Activated CD4-positive, alpha-beta T cell treated with anti-CD3 and anti-CD28 coated beads, Interleukin-2, amount 50 U/mL, for 4 hours (primary cell): ENCODE measurements at regions not wholly inside any gene's neighbourhood (a gene's known extent, or its start where the extent isn't known, plus 50 kb on each side); places are given as distances from the start of the nearest gene placed in this dataset.

Experiments used
- DNase-seq, 2 experiments: peaks; one replicate each; pipeline ENCODE4 v3.0.0-alpha.2; 2020

DNA sequence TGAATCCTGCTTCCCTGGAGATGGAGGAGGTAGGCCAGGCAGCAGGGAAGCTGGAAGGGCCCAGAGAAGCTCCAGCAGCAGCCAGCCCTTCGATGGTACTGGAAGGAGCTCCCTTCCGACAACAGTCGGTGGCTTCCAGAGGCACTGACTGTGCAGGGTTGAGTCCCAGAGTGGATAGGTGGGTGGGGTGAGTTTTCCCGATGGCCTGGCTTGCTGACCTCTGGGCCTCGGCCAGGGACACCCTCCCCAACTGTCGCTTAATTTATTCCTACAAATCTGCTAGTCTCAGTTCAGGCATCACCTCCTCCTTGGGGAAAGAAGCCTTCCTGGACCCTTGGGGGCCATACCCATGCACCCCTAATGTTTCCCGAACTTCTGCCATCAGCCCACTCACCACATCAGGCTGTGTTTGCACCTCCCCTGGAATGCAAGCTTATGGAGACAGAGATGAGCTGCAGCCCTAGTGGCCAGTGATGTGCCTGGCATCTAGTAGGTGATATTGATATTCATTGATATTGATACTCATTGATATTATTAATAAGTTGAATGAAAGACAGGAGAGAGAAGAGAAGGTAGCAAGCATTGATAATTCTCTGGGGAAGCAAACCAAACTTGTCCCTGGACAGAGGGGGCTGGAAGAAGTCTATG lies 104.6 kb upstream of the BOD1 start:
- no peak for DNase-seq

DNA sequence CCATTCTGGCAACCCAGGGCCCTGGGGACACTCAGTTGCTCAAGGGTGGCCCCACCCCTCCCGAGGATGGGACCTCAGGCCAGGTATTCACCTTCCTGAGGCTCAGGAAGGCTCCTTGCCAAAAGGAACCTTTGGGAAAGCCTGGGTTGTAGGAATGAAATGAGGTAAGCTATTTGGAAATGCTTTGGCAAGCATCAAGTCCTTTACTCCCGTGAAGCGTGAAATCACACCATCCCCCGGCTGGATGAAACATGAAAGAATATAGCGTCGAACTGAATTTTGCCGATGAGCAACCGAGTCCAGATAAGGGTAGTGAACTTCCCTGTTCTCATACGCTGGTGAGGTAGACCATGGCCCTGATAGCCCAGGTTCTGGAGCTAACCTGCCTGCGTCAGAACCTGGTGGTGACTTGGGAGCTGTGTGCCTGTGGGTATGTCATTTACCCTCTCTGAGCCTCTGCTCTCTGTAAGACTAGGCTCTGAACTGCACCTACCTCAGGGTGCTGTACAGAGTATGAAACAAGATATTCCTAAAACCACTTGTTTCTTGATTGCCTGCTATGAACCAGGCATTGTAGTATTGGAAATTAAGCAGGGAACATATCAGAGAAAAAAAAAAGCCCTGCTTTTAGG lies 105.3 kb upstream of the BOD1 start:
- DNase-seq: no peak

DNA sequence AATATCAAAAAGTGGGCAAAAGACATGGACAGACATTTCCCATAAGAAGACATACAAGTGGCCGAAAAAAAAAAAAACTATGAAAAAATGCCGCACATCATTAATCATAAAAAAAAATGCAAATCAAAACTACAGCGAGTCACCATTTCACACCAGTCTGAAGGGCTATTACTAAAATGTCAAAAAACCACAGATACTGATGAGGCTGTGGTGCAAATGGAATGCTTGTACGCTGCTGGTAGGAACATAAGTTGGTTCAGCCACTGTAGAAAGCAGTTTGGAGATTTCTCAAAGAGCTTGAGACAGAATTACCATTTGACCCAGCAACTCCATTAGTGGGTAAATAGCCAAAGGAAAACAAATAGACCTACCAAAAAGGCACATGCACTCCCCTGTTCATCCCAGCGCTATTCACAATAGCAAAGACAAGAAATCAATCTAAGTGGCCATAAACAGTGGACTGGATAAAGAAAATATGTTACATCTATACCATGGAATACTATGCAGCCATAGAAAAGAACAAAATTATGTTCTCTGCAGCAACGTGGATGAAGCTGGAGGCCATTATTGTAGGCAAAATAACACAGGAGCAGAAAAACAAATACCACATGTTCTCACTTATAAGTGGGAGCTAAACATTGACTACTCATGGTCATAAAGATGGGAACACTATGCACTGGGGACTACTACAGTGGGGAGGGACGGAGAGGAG lies 110.6 kb upstream of the BOD1 start:
- DNase-seq: no peak

DNA sequence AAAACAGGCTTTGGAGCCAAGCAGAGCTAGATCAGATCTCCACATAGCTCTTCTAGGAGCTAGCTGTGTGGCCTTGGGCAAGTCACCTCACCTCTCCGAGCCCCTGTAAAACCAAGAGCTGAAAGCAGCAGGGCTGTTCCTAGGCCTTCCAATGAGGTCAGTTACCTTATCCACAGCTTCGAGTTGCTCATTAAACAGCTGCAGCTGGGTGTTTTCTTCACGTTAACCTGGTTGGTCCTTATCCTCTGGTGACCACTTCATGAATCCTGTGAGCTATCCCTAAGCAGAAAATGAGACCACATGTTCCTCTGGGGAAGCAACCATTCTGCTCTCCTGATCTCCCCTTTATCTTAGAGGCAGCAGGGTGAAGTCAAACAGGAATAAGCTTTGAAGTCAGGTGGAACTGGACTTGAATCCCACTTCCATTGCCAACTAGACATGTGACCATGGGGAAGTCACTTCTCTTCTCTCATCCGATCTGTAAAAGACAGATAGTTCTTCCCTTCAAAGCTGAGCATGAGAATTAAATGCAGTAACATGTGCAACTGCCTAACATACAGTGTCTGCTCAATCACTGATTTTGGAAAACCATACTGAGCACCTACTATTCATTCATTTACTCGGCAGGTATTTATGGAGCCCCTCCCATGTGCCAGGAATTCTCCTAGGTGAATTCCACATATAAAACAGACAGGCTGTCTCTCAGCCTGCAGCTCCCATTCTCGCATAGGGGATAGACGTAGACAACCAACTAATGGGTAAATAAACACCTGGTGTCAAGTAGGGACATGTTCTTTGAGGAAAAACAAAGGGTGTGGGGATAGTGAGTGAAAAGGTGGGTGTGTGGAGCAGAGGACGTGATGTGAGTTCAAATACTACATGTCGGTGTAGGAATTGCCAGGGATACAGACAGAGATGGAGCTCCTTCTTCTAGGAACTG lies 111.7 kb upstream of the BOD1 start:
- no peak for DNase-seq

DNA sequence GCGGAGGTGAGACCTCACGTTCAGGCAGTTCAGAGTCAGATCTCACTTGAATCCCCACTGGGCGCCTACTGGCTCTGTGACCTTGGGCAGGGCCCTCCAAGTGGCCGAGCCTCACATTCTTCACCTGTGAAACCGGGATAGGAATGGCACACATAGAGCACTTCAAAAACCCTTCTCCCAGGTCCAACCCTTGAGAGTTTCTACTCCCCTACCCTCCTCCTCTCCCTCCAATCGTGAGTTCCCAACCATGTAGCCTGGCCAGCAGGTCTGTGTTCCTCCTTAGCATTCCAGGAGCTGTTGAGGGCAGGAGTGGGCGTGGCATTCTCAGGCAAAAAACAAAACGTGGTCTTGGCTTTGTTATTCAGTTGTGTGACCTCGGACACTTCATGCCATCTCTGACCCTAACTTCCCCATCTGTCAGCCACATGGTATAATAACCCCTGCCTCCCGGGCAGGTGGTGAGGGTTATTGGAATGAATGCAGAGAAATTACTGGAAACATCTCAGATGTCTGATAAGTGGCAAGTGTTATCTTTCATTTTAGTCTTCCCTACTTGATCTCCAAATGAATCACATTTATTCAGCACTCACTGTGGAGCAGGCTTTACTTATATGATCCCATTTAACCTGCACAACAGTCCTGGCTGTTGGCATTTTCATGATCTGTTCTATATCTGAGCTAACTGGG lies 112.8 kb upstream of the BOD1 start:
- DNase-seq: no peak

DNA sequence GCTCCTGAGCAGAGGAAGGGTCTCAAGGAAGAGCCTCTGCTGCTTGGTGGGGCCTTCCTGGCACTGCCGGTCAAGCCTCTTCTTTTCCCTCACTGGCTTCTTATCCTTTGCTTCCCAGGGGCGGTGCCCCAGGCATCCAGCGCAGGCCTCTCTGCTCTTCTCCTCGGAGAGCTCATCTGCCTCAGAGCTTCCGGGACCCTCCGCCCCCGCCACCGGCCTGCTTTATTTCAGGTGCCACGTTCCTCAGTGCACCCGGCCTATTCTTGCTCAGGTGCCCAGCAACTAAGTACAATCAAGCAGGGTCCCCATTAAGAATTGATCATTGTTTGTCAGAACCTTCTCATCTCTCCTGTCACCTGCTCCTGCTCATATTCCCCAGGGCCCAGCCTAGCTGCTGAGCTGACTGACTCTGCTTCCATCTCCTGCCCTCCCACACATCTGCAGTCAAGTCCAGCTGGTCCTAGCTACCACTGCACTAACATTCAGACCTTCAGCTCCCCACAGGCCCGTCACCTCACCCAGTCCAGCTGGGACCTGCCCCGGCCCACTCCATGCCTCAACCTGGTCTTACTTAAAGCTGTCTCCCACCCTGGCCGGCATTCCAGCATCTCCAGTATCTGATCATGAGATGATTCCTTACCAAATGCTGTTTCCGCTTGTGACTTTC lies 114.3 kb upstream of the BOD1 start:
- no peak for DNase-seq

DNA sequence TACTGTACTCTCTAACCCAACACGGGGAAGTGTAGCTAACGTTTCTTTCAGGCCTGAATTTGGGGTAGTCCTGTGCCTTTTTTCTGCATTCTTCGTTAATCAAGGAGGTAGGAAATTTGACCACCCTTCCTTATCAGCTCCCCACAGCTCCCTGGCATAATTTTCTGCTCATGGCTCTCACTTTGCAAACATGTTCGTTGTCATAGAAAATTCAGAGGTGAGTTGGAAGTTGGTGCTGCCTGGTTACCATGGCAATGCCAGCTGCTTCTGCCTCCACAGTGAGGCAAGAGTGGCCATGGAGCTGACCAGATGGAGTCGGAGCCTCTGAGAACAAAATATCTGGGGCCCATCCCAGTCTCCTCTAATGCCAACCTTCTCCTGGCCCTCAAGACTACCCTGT lies 116.6 kb upstream of the BOD1 start:
- DNase-seq: no peak

DNA sequence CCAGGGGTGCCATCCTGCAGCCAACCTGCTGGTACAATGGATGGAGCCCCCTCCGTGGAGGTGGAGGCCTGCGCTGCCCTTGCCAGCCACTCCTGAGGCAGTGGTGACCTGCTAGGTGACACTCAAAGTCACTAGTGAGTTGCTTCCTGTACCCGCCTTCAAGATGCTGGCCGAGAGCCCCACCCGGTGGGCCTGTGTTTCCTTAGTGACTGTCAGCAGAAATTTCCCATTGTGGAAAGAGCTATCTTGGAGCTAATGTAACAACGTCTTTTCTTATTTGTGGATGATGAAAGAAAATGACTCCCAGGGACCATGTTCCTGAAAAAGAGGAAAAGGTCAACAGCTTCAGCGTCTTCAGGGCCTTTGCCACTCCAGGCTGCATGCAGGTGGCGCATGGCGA lies 117.0 kb upstream of the BOD1 start:
- DNase-seq: no peak

DNA sequence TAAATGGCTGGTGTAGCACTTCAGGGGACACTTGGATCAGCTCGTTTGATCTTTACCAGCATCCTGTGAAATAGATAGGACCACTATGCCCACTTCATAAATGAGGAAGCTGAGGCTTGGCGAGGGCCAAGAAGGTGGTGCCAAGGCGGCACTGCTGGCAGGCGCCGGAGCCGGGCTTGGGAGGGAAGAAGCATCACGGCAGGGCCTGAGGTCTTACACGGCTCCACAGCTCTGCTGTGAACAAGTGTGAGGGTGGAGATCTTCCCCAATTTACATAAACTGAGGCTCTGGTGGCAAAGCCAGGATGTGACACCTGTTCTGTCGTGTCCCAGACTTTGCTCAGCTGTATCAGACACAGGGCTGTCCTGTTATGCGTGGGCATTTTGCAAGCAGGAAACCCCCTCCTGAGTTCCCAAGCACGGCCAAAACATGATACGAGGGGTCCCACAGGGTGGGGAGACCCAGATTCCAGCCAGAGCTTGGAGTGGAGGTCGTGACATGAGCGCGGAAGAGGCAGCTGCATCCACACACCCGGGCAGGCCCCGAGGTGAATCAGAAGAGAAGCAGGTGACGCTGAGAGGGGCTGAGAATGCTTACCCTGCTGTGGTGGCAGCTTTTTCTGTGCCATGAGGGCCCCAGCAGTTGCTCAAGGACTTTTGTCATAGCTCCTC lies 117.5 kb upstream of the BOD1 start:
- DNase-seq: no peak

DNA sequence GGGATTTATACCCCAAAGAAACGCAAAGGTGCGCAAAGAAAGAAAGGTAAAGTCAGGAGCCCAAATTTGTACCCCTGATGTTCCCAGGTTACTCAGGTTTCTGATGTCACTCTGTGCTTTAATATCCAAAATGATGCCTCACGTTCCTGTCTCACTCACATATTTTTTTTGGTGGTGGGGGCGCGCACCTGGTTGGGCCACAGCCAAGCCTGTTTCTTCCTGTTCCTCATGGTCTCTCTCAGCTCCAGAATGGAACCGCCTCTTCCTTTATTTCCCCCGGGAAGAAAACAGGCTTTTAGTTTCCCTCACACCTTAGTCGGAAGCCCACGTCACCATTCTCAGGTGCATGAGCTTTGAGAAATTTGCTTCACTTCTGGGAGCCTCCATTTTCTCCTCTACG lies 118.3 kb upstream of the BOD1 start:
- no peak for DNase-seq

DNA sequence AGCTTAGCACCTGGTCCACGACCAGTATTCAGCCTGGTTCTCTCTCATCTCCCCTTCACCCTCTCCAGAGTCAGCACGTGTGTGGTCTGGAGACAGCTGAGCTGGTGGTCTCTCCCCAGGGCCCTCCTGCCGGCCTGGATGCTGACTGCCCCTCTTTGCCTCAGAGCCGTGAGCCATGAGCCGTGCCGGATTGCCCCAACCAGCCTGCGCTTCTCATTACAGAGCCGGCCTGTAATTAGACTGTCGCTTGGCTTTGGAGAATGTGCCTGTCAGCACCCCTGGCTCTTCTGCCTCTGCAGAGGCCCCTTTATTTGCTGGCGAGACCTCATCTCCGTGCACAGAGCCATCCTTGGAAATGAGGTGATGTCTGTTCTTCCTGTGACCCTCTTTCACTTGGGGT lies 118.7 kb upstream of the BOD1 start:
- no peak for DNase-seq

DNA sequence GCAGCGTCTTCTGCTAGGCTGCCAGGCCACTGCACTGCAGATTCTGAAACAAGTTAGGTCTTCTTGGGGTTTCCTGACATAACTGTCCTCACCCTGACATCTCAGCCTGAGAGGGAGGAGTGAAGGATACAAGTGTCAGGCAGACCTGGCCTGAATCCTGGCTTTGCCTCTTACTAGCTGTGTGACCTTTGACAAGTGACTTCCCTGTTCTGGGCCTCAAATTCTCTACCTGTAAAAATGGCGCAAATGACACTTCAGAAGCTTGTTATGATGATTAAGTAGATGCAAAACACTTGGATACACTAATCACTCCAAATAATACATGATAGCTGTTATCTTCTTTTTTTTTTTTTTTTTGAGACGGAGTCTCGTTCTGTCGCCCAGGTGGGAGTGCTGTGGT lies 119.2 kb upstream of the BOD1 start:
- DNase-seq: no peak

DNA sequence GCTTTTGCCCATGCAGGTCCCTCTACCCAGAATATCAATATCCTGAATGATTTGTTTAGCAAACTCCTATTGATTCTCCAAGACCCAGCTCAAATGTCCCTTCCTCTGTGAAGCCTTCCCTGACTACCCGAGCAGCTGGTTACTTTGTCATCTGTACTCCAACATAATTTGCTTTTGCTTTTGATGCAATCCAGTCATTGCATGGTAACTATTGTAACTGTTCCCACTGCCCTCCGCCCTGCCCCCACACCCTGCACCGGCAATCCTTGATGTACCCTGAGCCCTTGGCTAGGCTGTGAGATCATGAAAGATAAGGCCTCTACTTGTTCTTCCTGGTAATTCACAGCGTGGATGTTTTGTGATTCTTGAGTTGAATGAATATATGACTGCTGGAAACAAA lies 119.9 kb upstream of the BOD1 start:
- DNase-seq: no peak

DNA sequence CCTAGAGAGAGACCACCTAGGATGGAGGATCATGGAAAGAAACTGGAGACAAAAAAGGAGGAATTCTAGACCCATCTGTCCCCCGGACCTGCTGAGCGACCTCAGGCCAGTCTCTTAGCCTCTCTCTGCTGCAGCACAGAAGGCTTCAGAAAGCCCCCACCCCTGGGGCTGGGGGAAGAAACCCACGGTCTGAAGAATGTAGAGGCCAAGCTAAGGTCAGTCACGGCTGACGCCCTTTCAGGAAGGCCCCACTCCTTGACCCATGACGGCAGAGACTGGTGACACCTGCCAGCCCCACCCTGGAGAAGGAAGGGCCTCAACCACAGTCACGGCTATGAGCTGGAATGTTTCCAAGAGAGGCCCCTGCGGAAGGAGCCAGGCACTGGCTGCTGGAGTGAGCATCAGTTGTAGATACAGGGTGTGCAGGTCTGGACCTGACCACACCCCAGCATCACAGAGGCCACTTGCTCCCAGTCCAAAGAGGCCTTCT lies 120.5 kb upstream of the BOD1 start:
- no peak for DNase-seq

DNA sequence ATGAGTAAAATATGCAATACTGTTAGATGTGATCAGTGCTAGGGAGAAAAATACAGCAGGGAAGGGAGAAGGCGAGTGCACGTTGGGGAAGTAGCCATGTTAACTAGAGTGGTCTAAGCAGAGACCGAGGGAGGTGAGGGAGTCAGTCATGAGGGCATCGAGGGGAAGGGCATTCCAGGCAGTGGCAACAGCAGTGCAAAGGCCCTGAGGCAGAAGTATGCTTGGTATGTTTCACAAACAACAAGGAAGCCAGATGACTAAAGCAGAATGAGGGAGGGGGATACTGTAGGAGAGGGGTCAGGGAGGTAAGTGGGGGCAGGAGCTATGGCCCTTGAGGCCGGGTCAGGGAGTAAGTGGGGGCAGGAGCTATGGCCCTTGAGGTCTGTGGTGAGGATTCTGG lies 123.3 kb upstream of the BOD1 start:
- no peak for DNase-seq

DNA sequence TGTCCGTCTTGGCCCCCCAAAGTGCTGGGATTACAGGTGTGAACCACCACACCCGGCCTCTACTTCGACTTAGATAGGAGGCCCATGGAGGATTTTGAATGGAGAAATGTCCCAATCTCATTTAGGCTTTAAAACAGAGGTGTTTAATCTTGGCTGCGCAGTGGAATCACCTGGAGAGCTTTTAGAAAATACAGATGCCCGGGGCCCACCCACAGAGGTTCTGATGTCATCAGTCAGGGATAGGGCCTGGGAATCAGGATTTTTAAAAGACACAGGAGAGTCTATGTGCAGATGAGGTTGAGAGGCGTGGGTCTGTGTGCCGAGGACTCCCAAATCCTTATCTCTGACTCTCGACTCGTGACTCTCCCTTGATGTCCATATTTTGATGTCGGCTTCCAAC lies 124.0 kb upstream of the BOD1 start:
- DNase-seq: no peak

DNA sequence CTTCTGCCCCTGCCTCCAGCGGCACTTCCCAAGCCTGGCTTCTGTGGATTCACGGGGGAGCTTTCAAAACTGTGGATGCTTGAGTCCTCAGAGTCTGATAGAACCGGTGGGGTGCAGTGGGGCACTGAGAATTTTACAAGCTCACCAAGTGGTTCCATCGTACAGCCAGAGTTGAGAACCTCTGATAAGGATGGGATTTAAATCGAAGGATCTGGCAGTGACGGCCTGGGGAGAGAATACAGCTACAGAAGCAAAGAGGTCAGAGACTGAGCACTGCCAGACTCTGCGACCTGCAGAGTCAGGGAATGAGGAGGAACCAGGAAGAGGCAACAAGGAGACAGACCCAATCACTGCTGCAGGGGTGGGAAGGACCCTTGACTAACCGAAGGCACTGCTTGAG lies 124.6 kb upstream of the BOD1 start:
- no peak for DNase-seq

DNA sequence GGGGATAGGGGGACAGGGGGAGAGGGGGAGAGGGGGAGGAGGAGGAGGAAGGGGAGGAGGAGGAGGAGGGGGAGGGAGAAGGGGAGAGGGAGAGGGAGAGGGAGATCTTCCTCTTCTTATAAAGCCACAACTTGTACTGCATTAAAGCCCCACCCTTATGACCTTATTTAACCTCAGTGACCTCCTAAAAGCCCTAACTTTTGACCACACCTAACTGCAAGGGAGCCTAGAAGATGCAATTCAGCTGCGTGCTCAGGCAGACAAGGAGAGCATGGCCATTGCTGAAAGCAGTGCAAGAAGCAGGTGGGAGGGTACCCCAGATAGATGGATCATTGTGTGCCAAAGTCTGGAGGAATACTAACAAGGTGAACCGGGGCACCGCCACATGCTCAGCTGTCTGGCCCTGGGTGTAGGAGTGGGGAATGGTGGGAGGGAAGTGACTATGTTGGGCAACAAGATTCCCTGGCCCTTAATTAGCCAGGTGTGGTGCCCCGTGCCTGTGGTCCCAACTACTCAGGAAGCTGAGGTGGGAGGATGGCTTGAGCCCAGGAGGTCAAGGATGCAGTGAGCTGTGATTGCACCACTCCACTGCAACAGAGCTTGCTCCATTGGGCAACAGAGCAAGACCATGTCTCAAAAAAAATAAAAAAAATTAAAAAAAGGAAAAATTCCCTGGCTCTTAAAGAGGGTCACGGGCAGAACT lies 125.4 kb upstream of the BOD1 start:
- DNase-seq: no peak

DNA sequence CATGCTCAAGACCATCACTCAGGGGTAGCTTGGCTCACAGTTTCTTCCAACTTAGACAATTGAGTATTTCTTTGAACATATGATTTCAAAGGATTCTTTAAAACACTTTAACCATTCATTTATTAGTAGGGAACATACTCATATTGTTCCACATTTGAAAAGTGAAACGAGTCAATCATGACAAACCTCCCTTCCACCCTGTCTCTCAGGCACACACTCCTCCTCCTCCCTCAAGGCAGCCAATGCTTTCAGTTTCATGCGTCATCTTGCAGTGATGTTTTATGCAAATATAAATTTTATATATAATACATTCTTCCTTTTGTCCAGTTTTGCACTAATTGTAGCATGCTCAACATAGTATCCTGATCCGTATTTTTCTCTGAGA lies 126.0 kb upstream of the BOD1 start:
- DNase-seq: no peak

DNA sequence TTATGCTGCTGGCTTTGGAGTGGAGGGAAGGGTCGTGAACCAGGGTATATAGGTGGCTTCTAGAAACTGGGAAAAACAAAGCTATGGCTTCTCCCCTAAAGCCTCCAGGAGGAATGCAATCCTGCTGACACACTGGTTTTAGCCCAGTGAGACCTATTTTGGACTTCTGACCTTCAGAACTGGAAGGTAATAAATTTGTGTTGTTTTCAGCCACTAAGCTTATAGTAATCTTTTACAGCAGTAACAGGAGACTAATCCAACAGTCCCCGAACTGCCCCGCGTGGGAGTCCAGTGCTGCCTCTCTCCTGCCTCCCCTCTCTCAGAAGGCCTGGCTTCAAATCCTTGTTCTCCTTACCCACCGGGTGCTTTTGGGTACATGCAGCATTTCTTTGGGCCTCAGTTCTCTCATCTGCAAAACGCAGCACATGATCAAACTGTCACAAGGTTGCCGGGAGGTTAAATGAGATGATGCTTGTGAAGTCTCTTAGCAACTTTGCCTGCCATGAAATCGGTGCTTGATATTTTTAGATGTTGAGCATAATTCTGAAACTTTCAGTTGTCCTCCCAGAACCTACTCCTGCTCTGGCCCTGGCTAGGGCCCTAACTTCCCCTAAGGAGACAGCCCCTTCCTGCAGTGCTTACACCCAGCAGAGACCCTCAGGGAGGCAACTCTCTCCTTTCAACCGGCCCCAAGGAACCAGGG lies 127.3 kb upstream of the BOD1 start:
- no peak for DNase-seq
